CD4-positive, alpha-beta memory T cell (primary cell): ENCODE measurements at regions not wholly inside any gene's neighbourhood (a gene's known extent, or its start where the extent isn't known, plus 50 kb on each side); places are given as distances from the start of the nearest gene placed in this dataset.
"Not testable (repeated sequence)": the region's sequence is repeated elsewhere in the genome, so short reads cannot be mapped to it uniquely, and the experiment has no call there.

ENCODE experiments used
- CTCF ChIA-PET: fragments of 350-600 bp; sonication (Branson Sonifier 250); formaldehyde crosslinking; loops from one replicate; lab custom pipeline; 2021; ENCODE audit warnings: inconsistent platforms; ENCODE audit not compliant: partially characterized antibody; lab: Charles Lee
- POLR2A ChIA-PET: fragments of 350-600 bp; sonication (Branson Sonifier 250); formaldehyde crosslinking; loops from one replicate; lab custom pipeline; 2021; ENCODE audit not compliant: partially characterized antibody; lab: Charles Lee
- DNase-seq, 5 donors: peaks; one replicate each; pipeline versions ENCODE4 v3.0.0 to v3.0.0-alpha.2; 2020 to 2022; ENCODE audit warnings: mixed read lengths in 1 of 5
- H3K27ac ChIP-seq: one replicate; pipeline ENCODE4 v1.7.0; 2013; ENCODE audit warnings: low read depth, low read length
- H3K27me3 ChIP-seq: 2 replicates; pipeline ENCODE4 v1.7.0; 2013; ENCODE audit warnings: mild to moderate bottlenecking, low read length, moderate library complexity; ENCODE audit not compliant: insufficient read depth
- H3K36me3 ChIP-seq: 2 replicates; pipeline ENCODE4 v1.7.0; 2013; ENCODE audit warnings: mild to moderate bottlenecking, low read length, moderate library complexity; ENCODE audit not compliant: insufficient read depth
- H3K4me1 ChIP-seq: 2 replicates; pipeline ENCODE4 v1.7.0; 2013; ENCODE audit warnings: mild to moderate bottlenecking, low read length, moderate library complexity; ENCODE audit not compliant: insufficient read depth
- H3K4me3 ChIP-seq, 2 donors: one replicate each; pipeline ENCODE4 v1.7.0; 2013; ENCODE audit warnings: low read length in 2 of 2, mild to moderate bottlenecking in 1 of 2
- H3K9me3 ChIP-seq, 2 donors: one replicate each; pipeline ENCODE4 v1.7.0; 2013; ENCODE audit warnings: low read length in 2 of 2, control low read depth in 1 of 2; ENCODE audit not compliant: control insufficient read depth in 1 of 2
- H3K27ac Mint-ChIP-seq, 7 donors: one replicate each; pipeline ENCODE4 v1.8.0; 2020 to 2021; ENCODE audit warnings: mixed read lengths in 7 of 7, mild to moderate bottlenecking in 6 of 7, inconsistent platforms in 3 of 7, moderate library complexity in 3 of 7
- H3K27me3 Mint-ChIP-seq, 2 donors: one replicate each; pipeline ENCODE4 v1.8.0; 2020 to 2021; ENCODE audit warnings: mixed read lengths in 2 of 2
- H3K36me3 Mint-ChIP-seq, 2 donors: one replicate each; pipeline ENCODE4 v1.8.0; 2020 to 2021; ENCODE audit warnings: mixed read lengths in 2 of 2, inconsistent platforms in 1 of 2, mild to moderate bottlenecking in 1 of 2
- H3K4me1 Mint-ChIP-seq, 4 donors: one replicate each; pipeline ENCODE4 v1.8.0; 2020 to 2021; ENCODE audit warnings: mixed read lengths in 4 of 4, mild to moderate bottlenecking in 1 of 4
- H3K4me3 Mint-ChIP-seq, 8 donors: one replicate each; pipeline ENCODE4 v1.8.0; 2020 to 2021; ENCODE audit warnings: mixed read lengths in 8 of 8, mild to moderate bottlenecking in 7 of 8, moderate library complexity in 6 of 8, inconsistent platforms in 3 of 8
- H3K9me3 Mint-ChIP-seq, 8 donors: one replicate each; pipeline ENCODE4 v1.8.0; 2020 to 2021; ENCODE audit warnings: mixed read lengths in 8 of 8, mild to moderate bottlenecking in 5 of 8, inconsistent platforms in 3 of 8, moderate library complexity in 1 of 8
- intact Hi-C: fragments of 100-400 bp; cut with micrococcal nuclease; formaldehyde crosslinking; loops from one replicate; pipeline ENCODE4 v1.15.1; 2023

DNA sequence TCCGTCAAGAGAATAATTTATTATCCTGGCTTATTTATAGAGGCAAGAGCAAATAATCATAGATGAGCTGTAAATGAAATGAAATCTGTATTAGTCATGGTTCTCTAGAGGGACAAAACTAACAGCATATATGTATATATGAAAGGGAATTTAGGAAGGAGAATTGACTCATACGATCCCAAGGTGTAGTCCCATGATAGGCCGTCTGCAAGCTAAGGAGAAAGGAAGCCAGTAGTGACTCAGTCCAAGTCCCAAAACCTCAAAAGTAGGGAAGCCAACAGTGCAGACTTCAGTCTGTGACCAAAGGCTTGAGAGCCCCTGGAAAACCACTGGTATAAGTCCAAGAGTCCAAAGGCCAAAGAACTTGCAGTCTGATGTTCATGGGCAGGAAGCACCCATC, 515.9 kb upstream of the CYLC2 start:
- CTCF ChIA-PET = no interaction called here
- Mint-ChIP-seq H3K4me1 (no peaks in the 10 kb centered on the region), H3K27me3 (no peaks in the 10 kb centered on the region), H3K27ac (no peak overlapping the region), H3K36me3 (no peaks in the 10 kb centered on the region), H3K4me3 (no peak overlapping the region), H3K9me3 (peaks cover 0 to 8% (median 1%) of the 10 kb centered on the region in 8 donors)
- H3K4me1 ChIP-seq = no peaks in the 10 kb centered on the region
- H3K4me3 ChIP-seq = no peak overlapping the region
- no peaks in the 10 kb centered on the region for H3K27me3 ChIP-seq
- no peak overlapping the region for H3K27ac ChIP-seq
- no peak for DNase-seq
- POLR2A ChIA-PET = no interaction called here
- no peaks in the 10 kb centered on the region for H3K36me3 ChIP-seq
- intact Hi-C loops = no loop called here
- H3K9me3 ChIP-seq = no peaks in the 10 kb centered on the region

DNA sequence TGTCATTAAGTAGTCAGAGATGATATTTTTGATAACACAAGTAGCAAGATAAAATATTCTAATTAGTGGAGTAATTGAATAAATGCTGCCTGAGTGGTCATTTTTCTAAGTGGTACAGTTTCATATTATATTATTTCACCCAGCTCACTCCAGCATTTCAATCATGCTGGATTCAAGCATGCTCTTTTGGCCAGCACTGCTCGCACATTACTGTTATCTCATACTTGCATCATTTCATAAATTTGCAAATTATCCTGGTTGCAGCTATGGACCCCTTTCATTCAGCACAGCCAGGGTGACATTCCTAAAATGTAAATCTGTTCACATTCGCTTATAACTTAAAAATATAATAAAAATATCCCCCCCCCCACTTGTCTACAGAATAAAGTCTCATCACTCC, 520.8 kb upstream of the CYLC2 start:
- Histone ChIP-seq H3K4me3 (no peak overlapping the region), H3K27ac (no peak overlapping the region), H3K36me3 (no peaks in the 10 kb centered on the region), H3K4me1 (no peaks in the 10 kb centered on the region), H3K9me3 (no peaks in the 10 kb centered on the region), H3K27me3 (no peaks in the 10 kb centered on the region)
- no peak for DNase-seq
- no peak overlapping the region for H3K4me3 Mint-ChIP-seq
- peaks cover 0 to 1% (median 0%) of the 10 kb centered on the region in 4 donors for H3K4me1 Mint-ChIP-seq
- H3K27me3 Mint-ChIP-seq = no peaks in the 10 kb centered on the region
- H3K36me3 Mint-ChIP-seq = no peaks in the 10 kb centered on the region
- peaks cover 0 to 7% (median 3%) of the 10 kb centered on the region in 8 donors for H3K9me3 Mint-ChIP-seq
- POLR2A ChIA-PET = no interaction called here
- intact Hi-C loops = no loop called here
- CTCF ChIA-PET = no interaction called here
- H3K27ac Mint-ChIP-seq = no peak overlapping the region

DNA sequence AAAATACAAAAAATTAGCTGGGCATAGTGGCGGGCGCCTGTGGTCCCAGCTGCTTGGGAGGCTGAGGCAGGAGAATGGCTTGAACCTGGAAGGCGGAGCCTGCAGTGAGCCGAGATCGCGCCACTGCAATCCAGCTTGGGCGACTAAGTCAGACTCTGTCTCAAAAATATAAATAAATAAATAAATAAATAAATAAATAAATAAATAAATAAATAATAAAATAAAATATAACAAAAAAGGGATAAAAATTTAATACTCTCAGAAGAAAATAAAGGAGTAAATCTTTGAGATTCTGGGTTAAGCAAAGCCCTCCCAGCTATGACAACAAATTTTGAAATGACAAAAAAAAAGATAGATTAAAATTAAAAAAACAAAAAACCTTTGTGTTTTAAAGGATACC, 525.7 kb upstream of the CYLC2 start:
- H3K9me3 ChIP-seq, intact Hi-C loops, CTCF ChIA-PET, H3K27me3 ChIP-seq, H3K27me3 Mint-ChIP-seq, H3K4me1 Mint-ChIP-seq, POLR2A ChIA-PET, H3K4me3 ChIP-seq, H3K36me3 Mint-ChIP-seq, H3K4me3 Mint-ChIP-seq, H3K36me3 ChIP-seq, H3K27ac ChIP-seq, H3K27ac Mint-ChIP-seq, H3K4me1 ChIP-seq, DNase-seq: not testable (repeated sequence)
- H3K9me3 Mint-ChIP-seq = peaks cover 3 to 15% (median 5%) of the 10 kb centered on the region in 8 donors

DNA sequence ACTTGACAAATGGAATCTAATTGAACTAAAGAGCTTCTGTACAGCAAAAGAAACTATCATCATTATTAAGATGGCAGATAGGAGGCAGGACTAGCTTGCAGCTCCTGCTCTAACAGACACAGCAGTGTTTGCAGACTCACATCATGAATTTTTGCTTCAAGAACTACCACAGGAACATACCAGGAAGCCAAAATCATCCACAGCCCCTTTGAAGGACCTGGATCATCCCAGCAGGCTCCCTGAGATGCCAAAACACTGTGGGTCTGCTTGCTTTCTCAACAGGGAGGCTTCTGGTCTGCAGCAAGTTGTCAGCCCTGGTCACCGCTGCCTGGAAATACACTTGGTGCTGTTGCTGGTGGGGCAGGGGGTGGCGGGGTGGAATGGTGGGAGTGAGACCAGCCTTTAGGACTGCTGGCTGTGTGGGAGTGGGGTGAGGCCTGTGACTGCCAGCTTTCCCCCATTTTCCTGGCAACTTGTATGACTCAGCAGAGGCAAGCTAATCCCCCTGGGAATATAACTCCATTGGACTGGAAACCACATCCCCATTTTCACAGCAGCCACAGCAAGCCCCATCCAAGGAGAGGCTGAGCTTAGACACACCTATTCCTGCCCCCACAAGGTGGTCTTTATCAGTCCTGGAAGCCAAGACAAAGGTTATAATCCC, 533.8 kb upstream of the CYLC2 start:
- peaks cover 1 to 8% (median 5%) of the 10 kb centered on the region in 8 donors for H3K9me3 Mint-ChIP-seq
- Histone ChIP-seq H3K27ac (no peak overlapping the region), H3K4me1 (no peaks in the 10 kb centered on the region), H3K36me3 (no peaks in the 10 kb centered on the region), H3K4me3 (no peak overlapping the region), H3K27me3 (no peaks in the 10 kb centered on the region), H3K9me3 (no peaks in the 10 kb centered on the region)
- H3K27me3 Mint-ChIP-seq = no peaks in the 10 kb centered on the region
- no peak overlapping the region for H3K4me3 Mint-ChIP-seq
- ChIA-PET CTCF (no interaction called here), POLR2A (no interaction called here)
- H3K36me3 Mint-ChIP-seq = no peaks in the 10 kb centered on the region
- no peaks in the 10 kb centered on the region for H3K4me1 Mint-ChIP-seq
- H3K27ac Mint-ChIP-seq = no peak overlapping the region
- intact Hi-C loops = no loop called here
- no peak for DNase-seq

DNA sequence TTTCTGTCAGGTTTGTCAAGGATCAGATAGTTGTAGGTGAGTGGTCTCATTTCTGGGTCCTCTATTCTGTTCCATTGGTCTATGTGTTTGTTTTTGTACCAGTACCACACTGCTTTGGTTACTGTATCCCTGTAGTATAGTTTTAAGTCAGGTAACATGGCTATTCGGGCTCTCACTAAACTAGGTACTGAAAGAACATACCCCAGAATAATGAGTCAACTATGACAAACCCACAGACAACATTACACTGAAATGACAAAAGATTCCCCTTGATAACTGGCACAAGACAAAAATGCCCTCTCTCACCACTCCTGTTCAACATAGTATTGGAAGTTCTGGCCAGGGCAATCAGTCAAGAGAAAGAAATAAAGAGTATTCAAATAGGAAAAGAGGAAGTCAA, 535.3 kb upstream of the CYLC2 start:
- no peaks in the 10 kb centered on the region for H3K27me3 ChIP-seq
- no peak overlapping the region for H3K4me3 ChIP-seq
- H3K27me3 Mint-ChIP-seq = no peaks in the 10 kb centered on the region
- ChIA-PET POLR2A (no interaction called here), CTCF (no interaction called here)
- DNase-seq = no peak
- H3K4me3 Mint-ChIP-seq = no peak overlapping the region
- no peak overlapping the region for H3K27ac Mint-ChIP-seq
- H3K9me3 ChIP-seq = no peaks in the 10 kb centered on the region
- H3K4me1 ChIP-seq = no peaks in the 10 kb centered on the region
- intact Hi-C loops = no loop called here
- H3K36me3 ChIP-seq = no peaks in the 10 kb centered on the region
- H3K27ac ChIP-seq = no peak overlapping the region
- H3K9me3 Mint-ChIP-seq = peaks cover 0 to 8% (median 4%) of the 10 kb centered on the region in 8 donors
- no peaks in the 10 kb centered on the region for H3K4me1 Mint-ChIP-seq
- no peaks in the 10 kb centered on the region for H3K36me3 Mint-ChIP-seq

DNA sequence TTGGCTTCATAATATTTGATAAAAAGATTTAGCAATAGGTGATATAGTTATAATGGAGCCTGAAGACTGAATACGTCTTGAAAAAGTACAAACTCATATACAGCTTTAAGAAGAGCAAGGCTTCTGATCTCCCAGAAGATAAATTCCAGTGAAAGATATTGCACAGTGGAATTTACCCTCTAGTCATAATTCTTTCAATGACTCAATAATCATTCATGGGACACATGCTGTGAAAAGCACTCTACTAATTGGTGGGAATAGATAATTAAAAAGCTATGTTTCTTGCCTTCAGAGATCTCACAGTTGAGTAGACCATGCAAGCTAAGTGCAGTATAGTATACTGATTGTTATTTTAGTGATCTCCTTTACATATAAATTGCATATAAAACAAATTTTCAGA, 538.6 kb upstream of the CYLC2 start:
- Mint-ChIP-seq H3K9me3 (peaks cover 0 to 11% (median 2%) of the 10 kb centered on the region in 8 donors), H3K27me3 (no peaks in the 10 kb centered on the region), H3K36me3 (no peaks in the 10 kb centered on the region), H3K4me3 (no peak overlapping the region), H3K27ac (no peak overlapping the region), H3K4me1 (no peaks in the 10 kb centered on the region)
- DNase-seq = no peak
- intact Hi-C loops = no loop called here
- POLR2A ChIA-PET = no interaction called here
- H3K27me3 ChIP-seq = no peaks in the 10 kb centered on the region
- CTCF ChIA-PET = no interaction called here
- H3K4me3 ChIP-seq = no peak overlapping the region
- H3K4me1 ChIP-seq = no peaks in the 10 kb centered on the region
- H3K9me3 ChIP-seq = no peaks in the 10 kb centered on the region
- H3K27ac ChIP-seq = no peak overlapping the region
- no peaks in the 10 kb centered on the region for H3K36me3 ChIP-seq

DNA sequence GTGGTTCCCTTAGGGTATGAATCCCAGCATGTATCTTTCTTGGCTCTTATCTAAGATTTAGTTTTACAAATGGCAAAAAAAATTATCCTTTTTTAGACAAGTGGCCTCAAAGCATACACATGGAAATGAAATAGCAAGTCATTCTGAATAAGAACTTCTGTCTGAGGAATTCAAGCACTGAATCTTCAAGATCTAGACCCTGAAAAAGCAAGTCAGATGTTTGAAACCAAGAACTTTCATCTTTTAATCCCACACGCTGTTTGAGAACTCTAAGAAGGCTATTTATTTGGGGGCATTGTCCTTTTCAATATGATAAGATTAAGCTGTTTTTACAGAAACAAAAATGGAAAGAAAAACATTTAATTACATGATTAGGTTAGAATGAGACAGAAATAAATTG, 549.2 kb upstream of the CYLC2 start:
- intact Hi-C loops = no loop called here
- POLR2A ChIA-PET = no interaction called here
- Histone ChIP-seq H3K4me1 (no peaks in the 10 kb centered on the region), H3K27ac (no peak overlapping the region), H3K36me3 (no peaks in the 10 kb centered on the region), H3K27me3 (no peaks in the 10 kb centered on the region), H3K4me3 (no peak overlapping the region), H3K9me3 (no peaks in the 10 kb centered on the region)
- Mint-ChIP-seq H3K9me3 (peaks cover 0 to 15% (median 7%) of the 10 kb centered on the region in 8 donors), H3K36me3 (no peaks in the 10 kb centered on the region), H3K27me3 (no peaks in the 10 kb centered on the region), H3K27ac (no peak overlapping the region), H3K4me3 (no peak overlapping the region), H3K4me1 (no peaks in the 10 kb centered on the region)
- CTCF ChIA-PET = no interaction called here
- no peak for DNase-seq
